A204.1 (cell line): ENCODE measurements at regions not wholly inside any gene's neighbourhood (a gene's known extent, or its start where the extent isn't known, plus 50 kb on each side); places are given as distances from the start of the nearest gene placed in this dataset.

Experiments used
- FAIRE-seq: peaks from 2 replicates; lab custom pipeline; 2012; peaks lifted over from hg19 to GRCh38; lab: Jason Lieb, UNC

- no peak for FAIRE-seq
Measured at GRCh38 chr1:222098404-222098803, 356.5 kb upstream of the DUSP10 start.

DNA sequence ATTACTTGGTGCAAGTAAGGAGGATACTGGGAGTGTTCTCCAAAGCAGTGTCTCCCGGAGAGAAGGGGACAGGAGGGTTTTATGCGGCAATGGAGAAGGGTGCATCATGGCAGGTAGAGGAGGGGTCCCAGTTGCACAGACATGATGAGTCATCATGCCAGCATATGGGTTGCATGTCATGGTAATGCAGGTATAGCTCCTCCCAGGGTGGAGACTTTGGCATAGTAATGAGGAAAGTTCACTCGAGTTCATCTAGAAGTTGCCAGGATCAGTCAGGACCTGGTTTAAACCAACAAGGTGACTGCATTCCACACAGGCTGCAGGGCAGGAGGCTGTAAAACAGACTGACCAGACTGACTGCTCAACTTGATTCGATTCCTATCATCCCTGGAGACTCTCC is 355.7 kb upstream of the DUSP10 start:
- no peak for FAIRE-seq

GRCh38 chr1:222096883-222097282 is 355.0 kb upstream of the DUSP10 start:
- no peak for FAIRE-seq

- FAIRE-seq: no peak
Measured at GRCh38 chr1:222096476-222096772, 354.5 kb upstream of the DUSP10 start.

GRCh38 chr1:222095606-222096475 is 354.0 kb upstream of the DUSP10 start:
- FAIRE-seq: no peak

GRCh38 chr1:222093518-222093917 is 351.6 kb upstream of the DUSP10 start:
- FAIRE-seq: no peak

DNA sequence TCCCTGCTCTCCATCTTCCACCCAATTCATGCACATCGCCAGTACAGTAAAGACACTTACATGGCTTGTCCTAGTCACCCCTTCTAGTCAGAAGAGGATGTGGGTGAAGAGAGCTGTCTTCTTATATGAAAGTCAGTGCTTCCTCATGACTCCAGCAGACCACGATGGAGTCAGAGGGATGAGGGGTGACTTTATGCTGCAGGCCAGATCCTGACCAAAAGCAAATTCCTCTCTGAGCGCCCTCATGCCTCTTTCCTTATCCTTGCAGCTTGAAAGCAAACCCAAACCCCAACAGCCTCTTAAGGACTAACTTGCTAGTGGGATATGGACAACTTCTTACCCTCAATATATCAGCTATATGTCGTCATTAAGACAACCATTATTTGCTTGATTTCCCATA is 348.2 kb upstream of the DUSP10 start:
- no peak for FAIRE-seq

DNA sequence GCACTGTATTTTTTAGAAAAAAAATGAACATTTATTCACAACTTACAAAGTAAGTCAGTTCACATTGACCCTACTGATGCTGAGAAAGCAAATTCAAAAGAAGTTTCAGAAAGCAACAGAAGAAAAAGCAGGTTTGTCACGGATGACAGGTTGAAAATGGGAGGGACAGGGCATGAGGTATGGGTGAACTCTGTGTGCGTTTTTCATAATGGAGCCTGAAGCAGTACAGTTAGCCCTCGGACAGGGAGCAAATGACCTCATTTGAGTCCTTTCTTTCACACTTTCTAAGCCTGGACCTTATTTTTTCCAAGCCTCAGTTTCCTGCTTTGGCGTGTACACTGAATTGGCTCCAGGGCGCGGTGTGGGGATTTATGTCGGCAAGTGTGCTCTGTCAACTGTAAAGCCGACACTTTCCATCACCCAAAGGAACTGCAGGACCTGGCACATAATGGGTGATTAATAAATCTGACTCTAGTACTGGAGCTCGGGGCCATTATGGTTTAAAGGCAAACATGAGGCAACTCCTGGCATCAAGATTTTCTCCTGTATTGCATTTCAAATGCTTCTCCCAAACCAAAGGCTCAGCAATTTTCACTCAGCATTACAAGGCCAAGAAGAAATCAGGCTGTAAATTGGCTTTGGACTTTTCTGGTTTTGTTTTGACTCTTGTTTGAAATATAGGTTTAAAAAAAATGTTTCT is 345.5 kb upstream of the DUSP10 start:
- FAIRE-seq: no peak

DNA sequence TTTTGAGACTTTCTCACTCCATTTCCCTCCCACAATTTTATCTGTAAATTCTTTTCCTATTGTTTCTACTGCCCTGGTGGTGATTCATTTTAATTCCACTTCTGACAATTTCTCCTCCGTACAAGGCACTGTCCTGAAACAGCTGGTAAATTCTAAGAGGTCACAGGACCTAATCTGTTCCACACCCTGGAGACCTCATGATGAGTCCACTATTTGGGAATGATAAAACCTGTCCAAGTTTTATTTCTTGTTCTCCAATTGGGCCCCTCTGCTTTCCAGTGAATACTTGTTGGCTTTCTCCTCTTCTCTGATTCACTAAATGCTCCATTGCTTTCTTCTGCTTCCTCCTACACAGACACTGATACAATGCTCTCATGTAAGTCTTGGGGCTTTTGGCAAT is 343.1 kb upstream of the DUSP10 start:
- no peak for FAIRE-seq

- no peak for FAIRE-seq
Measured at GRCh38 chr1:222084048-222084447, 342.2 kb upstream of the DUSP10 start.

- no peak for FAIRE-seq
Measured at GRCh38 chr1:222081859-222082258, 340.0 kb upstream of the DUSP10 start.

GRCh38 chr1:222079566-222079965 is 337.7 kb upstream of the DUSP10 start:
- no peak for FAIRE-seq

DNA sequence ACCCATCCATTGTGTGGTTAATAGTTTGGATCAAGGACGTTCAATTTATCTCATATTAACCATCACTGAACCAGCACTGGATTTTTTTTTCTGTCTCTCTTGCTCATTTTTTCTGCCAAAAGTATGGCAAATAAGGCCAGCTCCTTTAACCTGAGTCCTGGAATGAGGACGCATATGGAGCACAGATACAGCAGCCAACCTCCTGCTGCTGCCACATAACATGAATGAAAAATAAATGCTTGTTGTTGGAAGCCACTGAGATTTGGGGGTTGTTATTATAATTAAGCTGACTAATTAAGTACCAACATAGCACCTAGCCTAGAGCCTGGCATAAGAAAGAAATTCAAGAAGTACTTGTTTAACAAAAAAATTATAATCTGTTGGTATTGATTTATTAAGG is 335.3 kb upstream of the DUSP10 start:
- FAIRE-seq: no peak

- FAIRE-seq: no peak
Measured at GRCh38 chr1:222074317-222074716, 332.4 kb upstream of the DUSP10 start.

DNA sequence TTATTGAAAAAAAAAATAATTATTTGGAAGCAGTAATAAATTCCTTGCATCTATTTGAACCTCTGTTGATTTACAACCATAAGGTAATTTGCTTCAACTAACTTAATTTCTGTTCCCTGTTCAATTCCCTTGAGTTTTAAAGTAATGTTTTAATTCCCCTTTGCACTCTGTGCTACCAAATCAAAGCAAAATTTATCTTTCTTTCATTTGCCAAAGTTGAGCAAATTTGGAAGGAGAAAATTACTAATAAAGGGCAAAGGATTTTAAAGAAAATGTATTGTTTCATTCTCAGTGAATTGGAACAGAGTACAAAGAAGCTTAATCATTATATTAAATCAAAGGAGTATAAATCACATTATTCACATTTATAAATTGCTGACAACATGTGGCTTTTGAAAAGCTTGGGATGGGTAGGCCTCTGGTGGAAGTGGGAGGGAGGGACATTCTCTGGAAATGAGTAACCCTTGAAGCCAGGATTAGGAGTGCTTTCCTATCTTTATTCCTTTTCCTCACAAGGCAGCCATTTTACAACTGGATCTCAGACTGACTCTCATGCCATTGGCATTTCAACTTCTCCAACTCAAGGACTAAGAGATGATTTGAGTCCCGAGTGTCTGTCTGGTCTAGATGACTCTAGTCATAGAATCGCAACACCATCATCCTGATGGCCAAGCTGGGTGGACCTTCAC is 331.6 kb upstream of the DUSP10 start:
- no peak for FAIRE-seq

DNA sequence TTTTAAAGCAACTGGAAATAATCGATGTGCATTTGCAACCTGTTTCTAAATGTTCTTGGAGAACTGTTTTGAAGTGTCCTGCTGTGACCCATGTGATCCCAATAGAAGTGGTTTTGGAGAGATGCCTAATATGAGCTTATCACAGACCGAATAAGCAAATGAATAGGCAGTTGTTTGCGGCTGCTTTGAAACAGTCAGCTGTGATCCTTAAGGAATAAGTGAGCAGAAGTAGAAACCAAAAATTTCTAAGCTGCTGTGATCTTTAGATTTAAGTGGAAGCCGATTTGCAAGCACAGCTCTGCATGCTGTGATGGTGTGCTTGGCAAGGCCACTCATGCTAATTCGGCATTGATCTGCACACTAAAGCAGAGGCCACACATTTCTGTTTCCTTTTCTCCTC is 329.5 kb upstream of the DUSP10 start:
- no peak for FAIRE-seq

GRCh38 chr1:222068937-222069336 is 327.0 kb upstream of the DUSP10 start:
- FAIRE-seq: no peak

- no peak for FAIRE-seq
Measured at GRCh38 chr1:222068101-222068500, 326.2 kb upstream of the DUSP10 start.

DNA sequence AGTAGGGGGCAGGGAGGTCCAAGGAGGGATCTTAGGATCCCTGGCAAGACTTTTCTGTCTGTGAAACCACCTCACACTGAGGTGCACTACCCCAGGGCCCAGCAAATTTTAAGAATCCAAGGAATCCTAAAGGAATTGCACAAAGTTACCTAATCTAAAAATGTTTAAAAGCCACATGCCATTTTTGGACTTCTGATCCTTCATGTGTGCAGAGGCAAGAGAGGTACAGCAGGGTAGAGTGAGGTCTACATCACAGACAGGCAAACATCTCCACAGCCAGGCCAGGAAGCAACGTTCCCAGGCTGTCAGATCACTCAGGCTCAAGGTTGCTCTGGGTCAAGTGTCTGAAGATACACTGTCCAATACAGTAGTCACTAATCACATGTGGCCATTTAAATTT is 324.6 kb upstream of the DUSP10 start:
- FAIRE-seq: no peak

- no peak for FAIRE-seq
Measured at GRCh38 chr1:222065234-222065633, 323.3 kb upstream of the DUSP10 start.

DNA sequence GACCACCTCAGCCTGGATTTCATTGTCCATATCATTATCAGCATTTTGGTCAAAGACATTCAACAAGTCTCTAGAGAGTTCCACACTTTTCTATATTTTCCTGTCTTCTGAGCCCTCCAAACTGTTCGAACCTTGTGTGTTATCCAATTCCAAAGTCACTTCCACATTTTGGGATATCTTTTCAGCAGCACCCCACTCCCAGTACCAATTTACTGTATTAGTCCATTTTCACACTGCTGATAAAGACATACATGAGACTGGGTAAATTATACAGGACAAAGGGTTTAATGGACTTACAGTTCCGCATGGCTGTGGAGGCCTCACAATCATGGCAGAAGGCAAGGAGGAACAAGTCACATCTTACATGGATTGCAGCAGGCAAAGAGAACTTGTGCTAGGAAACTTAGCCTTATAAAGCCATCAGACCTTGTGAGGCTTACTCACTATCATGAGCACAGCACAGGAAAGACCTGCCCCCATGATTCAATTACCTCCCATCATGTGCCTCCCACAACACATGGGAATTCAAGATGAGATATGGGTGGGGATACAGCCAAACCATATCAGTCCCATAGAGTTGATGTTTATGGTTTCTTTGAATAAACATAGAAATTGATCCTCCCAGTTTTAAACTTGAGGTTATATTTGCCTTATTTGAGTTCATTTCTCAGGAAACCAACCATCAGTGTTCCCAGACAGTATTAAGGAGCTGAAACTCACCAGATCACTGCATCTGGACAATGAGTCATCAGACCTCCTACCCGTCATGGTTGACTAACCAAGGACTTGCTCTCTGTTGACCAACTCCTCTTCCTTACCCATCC is 322.7 kb upstream of the DUSP10 start:
- no peak for FAIRE-seq

DNA sequence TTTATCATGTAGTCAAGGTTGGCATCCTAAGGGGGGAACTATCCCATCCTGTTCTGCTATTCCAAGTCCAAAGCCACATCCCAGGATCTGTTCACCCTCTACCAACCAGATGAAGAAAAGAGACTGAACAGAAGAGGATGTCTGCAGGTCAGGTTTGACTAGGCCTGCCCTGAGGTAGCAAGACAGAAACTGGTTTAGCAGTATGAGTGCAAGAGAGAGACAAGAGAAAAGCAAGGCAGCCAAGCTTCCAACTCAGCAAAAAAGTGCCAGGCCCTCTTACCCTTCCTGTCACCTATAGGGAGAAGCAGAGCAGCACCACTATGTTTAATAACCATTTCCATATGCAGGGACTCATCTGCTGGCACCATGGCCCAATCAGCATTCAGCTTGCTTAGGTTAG is 320.8 kb upstream of the DUSP10 start:
- no peak for FAIRE-seq
